OCI-LY7 (cell line): ENCODE measurements at regions not wholly inside any gene's neighbourhood (a gene's known extent, or its start where the extent isn't known, plus 50 kb on each side); places are given as distances from the start of the nearest gene placed in this dataset.

Experiments
- BruUV-seq: library from RNA; stranded (reverse); fragments of 400-500 nt; replicated peaks from 2 replicates; lab custom pipeline; 2021; lab: Mats Ljungman, UMichigan
- CTCF ChIA-PET: fragments of 300-600 bp; sonication (Branson Sonifier 250); formaldehyde crosslinking; loops from one replicate; lab custom pipeline; 2022; ENCODE audit warnings: antibody characterized with exemption; ENCODE audit not compliant: unreplicated experiment; lab: Charles Lee
- POLR2A ChIA-PET: fragments of 300-600 bp; sonication (Branson Sonifier 250); formaldehyde crosslinking; loops from one replicate; lab custom pipeline; 2022; ENCODE audit warnings: antibody characterized with exemption; lab: Charles Lee
- DNase-seq: peaks from one replicate; pipeline ENCODE4 v3.0.0-alpha.2; 2015; ENCODE audit warnings: low spot score
- H2AFZ ChIP-seq: fragments of 200-600 bp; sonication (generic), shearing (Covaris generic); 2 replicates; pipeline ENCODE4 v1.6.1; 2014; ENCODE audit warnings: mild to moderate bottlenecking, antibody characterized with exemption, low read length, moderate library complexity
- H3K27ac ChIP-seq: fragments of 200-600 bp; sonication (generic); 2 replicates; pipeline ENCODE4 v1.5.1; 2014; ENCODE audit warnings: mixed run types, low read depth, mild to moderate bottlenecking, moderate library complexity, low read length, inconsistent platforms; ENCODE audit not compliant: poor library complexity, severe bottlenecking
- H3K36me3 ChIP-seq: fragments of 200-600 bp; sonication (generic); 2 replicates; pipeline ENCODE4 v1.6.1; 2014; ENCODE audit warnings: mild to moderate bottlenecking, antibody characterized with exemption, low read length, moderate library complexity, mixed read lengths; ENCODE audit not compliant: insufficient read depth
- H3K4me1 ChIP-seq: fragments of 200-600 bp; sonication (generic); 2 replicates; pipeline ENCODE4 v1.5.1; 2014; ENCODE audit warnings: mild to moderate bottlenecking, low read length; ENCODE audit not compliant: insufficient read depth, poor library complexity, severe bottlenecking
- H3K4me2 ChIP-seq: fragments of 200-600 bp; sonication (generic); 2 replicates; pipeline ENCODE4 v1.6.1; 2014; ENCODE audit warnings: mild to moderate bottlenecking, low read length
- H3K4me3 ChIP-seq: fragments of 200-600 bp; sonication (generic); 2 replicates; pipeline ENCODE4 v1.5.1; 2014; ENCODE audit warnings: mild to moderate bottlenecking, low read depth, low read length; ENCODE audit not compliant: poor library complexity, severe bottlenecking
- H3K79me2 ChIP-seq: fragments of 200-600 bp; sonication (generic); 2 replicates; pipeline ENCODE4 v1.6.1; 2016; ENCODE audit warnings: low read depth, mild to moderate bottlenecking, low read length, moderate library complexity, mixed read lengths; ENCODE audit not compliant: insufficient read depth
- H3K9me2 ChIP-seq: fragments of 200-600 bp; sonication (generic); 2 replicates; pipeline ENCODE4 v1.6.1; 2016; ENCODE audit warnings: mild to moderate bottlenecking, low read length, mixed read lengths; ENCODE audit not compliant: insufficient read depth
- H3K9me3 ChIP-seq: fragments of 200-600 bp; sonication (generic); 2 replicates; pipeline ENCODE4 v1.6.1; 2014; ENCODE audit warnings: mild to moderate bottlenecking, mixed run types, low read length, mixed read lengths
- H4K20me1 ChIP-seq: fragments of 200-600 bp; sonication (generic); 2 replicates; pipeline ENCODE4 v1.6.1; 2014; ENCODE audit warnings: mild to moderate bottlenecking, antibody characterized with exemption, low read length, moderate library complexity, mixed read lengths; ENCODE audit not compliant: insufficient read depth
- EZH2phosphoT487 ChIP-seq: fragments of 200-600 bp; sonication (generic); IDR thresholded peaks from 2 replicates; pipeline ENCODE4 v1.6.1; 2018; ENCODE audit warnings: low read depth, borderline replicate concordance, mild to moderate bottlenecking, mixed run types, antibody characterized with exemption, low read length, moderate library complexity, mixed read lengths
- intact Hi-C: fragments of 100-400 bp; cut with micrococcal nuclease; formaldehyde crosslinking; loops from one replicate; pipeline ENCODE4 v1.10.0; 2022; ENCODE audit not compliant: unreplicated experiment
- TF ChIP-seq, protein P1 (sequence below): fragments of 200-600 bp; sonication (generic); conservative IDR thresholded peaks from 2 replicates; pipeline ENCODE4 v1.5.1; 2014; ENCODE audit warnings: mild to moderate bottlenecking, antibody characterized with exemption, low read length, moderate library complexity, mixed read lengths

- H3K79me2 ChIP-seq, result no peaks in the 10 kb centered on the region
- no peaks in the 10 kb centered on the region for H3K9me3 ChIP-seq
- H3K27ac ChIP-seq, result no peak overlapping the region
- no peak for DNase-seq
- intact Hi-C loops, result no loop called here
- no peak overlapping the region for H3K4me2 ChIP-seq
- H4K20me1 ChIP-seq, result no peaks in the 10 kb centered on the region
- H3K36me3 ChIP-seq, result no peaks in the 10 kb centered on the region
- H2AFZ ChIP-seq, result no peak overlapping the region
- no peaks in the 10 kb centered on the region for H3K9me2 ChIP-seq
- CTCF ChIA-PET, result no interaction called here
- H3K4me3 ChIP-seq, result no peak overlapping the region
- TF ChIP-seq, protein P1, sequence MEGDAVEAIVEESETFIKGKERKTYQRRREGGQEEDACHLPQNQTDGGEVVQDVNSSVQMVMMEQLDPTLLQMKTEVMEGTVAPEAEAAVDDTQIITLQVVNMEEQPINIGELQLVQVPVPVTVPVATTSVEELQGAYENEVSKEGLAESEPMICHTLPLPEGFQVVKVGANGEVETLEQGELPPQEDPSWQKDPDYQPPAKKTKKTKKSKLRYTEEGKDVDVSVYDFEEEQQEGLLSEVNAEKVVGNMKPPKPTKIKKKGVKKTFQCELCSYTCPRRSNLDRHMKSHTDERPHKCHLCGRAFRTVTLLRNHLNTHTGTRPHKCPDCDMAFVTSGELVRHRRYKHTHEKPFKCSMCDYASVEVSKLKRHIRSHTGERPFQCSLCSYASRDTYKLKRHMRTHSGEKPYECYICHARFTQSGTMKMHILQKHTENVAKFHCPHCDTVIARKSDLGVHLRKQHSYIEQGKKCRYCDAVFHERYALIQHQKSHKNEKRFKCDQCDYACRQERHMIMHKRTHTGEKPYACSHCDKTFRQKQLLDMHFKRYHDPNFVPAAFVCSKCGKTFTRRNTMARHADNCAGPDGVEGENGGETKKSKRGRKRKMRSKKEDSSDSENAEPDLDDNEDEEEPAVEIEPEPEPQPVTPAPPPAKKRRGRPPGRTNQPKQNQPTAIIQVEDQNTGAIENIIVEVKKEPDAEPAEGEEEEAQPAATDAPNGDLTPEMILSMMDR, result no peak
- no peak for TF ChIP-seq EZH2phosphoT487
- BruUV-seq, result no TSS peak
- POLR2A ChIA-PET, result no interaction called here
- no peaks in the 10 kb centered on the region for H3K4me1 ChIP-seq
Measured at GRCh38 chr3:26081806-26082205, 291.9 kb downstream of the OXSM start.

GRCh38 chr3:26082911-26083310, 293.0 kb downstream of the OXSM start:
- Histone ChIP-seq H2AFZ (no peak overlapping the region), H4K20me1 (no peaks in the 10 kb centered on the region), H3K36me3 (no peaks in the 10 kb centered on the region), H3K9me3 (peaks cover 3% of the 10 kb centered on the region; the same call in 1 of the 2 replicates), H3K9me2 (no peaks in the 10 kb centered on the region), H3K4me1 (no peaks in the 10 kb centered on the region), H3K4me3 (no peak overlapping the region), H3K79me2 (no peaks in the 10 kb centered on the region), H3K27ac (no peak overlapping the region), H3K4me2 (no peak overlapping the region)
- no TSS peak for BruUV-seq
- ChIA-PET POLR2A (interaction anchor here (1.1 kb wide), 1 partner anchor 591 kb away, joined by 3 read pairs; no protein-coding TSS in a partner anchor), CTCF (no interaction called here)
- intact Hi-C loops, result no loop called here
- no peak for DNase-seq
- TF ChIP-seq, protein P1, result no peak
- no peak for TF ChIP-seq EZH2phosphoT487

- intact Hi-C loops, result no loop called here
- no peaks in the 10 kb centered on the region for H3K36me3 ChIP-seq
- H2AFZ ChIP-seq, result no peak overlapping the region
- no peak for TF ChIP-seq EZH2phosphoT487
- TF ChIP-seq, protein P1, result no peak
- H3K4me1 ChIP-seq, result no peaks in the 10 kb centered on the region
- no peaks in the 10 kb centered on the region for H3K79me2 ChIP-seq
- no peak overlapping the region for H3K4me2 ChIP-seq
- H3K27ac ChIP-seq, result no peak overlapping the region
- no peaks in the 10 kb centered on the region for H3K9me2 ChIP-seq
- POLR2A ChIA-PET, result interaction anchor here (0.7 kb wide), 1 partner anchor 403 kb away, joined by 3 read pairs; no protein-coding TSS in a partner anchor
- no peak for DNase-seq
- H4K20me1 ChIP-seq, result no peaks in the 10 kb centered on the region
- CTCF ChIA-PET, result no interaction called here
- no peak overlapping the region for H3K4me3 ChIP-seq
- BruUV-seq, result no TSS peak
- peaks cover 6% of the 10 kb centered on the region; the same call in 1 of the 2 replicates for H3K9me3 ChIP-seq
Measured at GRCh38 chr3:26084629-26085028, 294.7 kb downstream of the OXSM start.
